Esophagus squamous epithelium (tissue), 5 donors: ENCODE measurements at regions not wholly inside any gene's neighbourhood (a gene's known extent, or its start where the extent isn't known, plus 50 kb on each side); places are given as distances from the start of the nearest gene placed in this dataset.

Experiments
- DNase-seq: peaks from one replicate; lab custom pipeline; 2025; lab: John Stamatoyannopoulos, UW
- H3K27ac ChIP-seq, 4 donors: fragments of 200-600 bp; sonication (generic); one replicate each; pipeline ENCODE4 v1.5.1; 2016 to 2019; ENCODE audit warnings: mild to moderate bottlenecking in 1 of 4
- H3K27me3 ChIP-seq, 4 donors: fragments of 200-600 bp; sonication (generic); 1 replicate in 3 of 4; 2 replicates in 1 of 4; pipeline versions ENCODE4 v1.5.1 to v1.6.0; 2017 to 2021; ENCODE audit warnings: antibody characterized with exemption in 1 of 4
- H3K36me3 ChIP-seq, 3 donors: fragments of 200-600 bp; sonication (generic); one replicate each; pipeline ENCODE4 v1.5.1; 2016 to 2019
- H3K4me1 ChIP-seq, 3 donors: fragments of 200-600 bp; sonication (generic); one replicate each; pipeline ENCODE4 v1.5.1; 2017 to 2019
- H3K4me3 ChIP-seq, 4 donors: fragments of 200-600 bp; sonication (generic); 1 replicate in 3 of 4; 2 replicates in 1 of 4; pipeline ENCODE4 v1.5.1; 2016 to 2019; ENCODE audit warnings: mild to moderate bottlenecking in 2 of 4, moderate library complexity in 1 of 4
- H3K9me3 ChIP-seq, 3 donors: fragments of 200-600 bp; sonication (generic); one replicate each; pipeline ENCODE4 v1.5.1; 2016 to 2019
- CTCF ChIP-seq, 6 experiments: fragments of 450-650 bp in 4 of 6; fragments of 200-600 bp in 2 of 6; sonication (generic) in 2 of 6; IDR thresholded peaks; one replicate each; pipeline ENCODE4 v1.5.1; 2016 to 2019; ENCODE audit warnings: antibody characterized with exemption in 6 of 6, mild to moderate bottlenecking in 4 of 6, moderate library complexity in 4 of 6
- POLR2A ChIP-seq, 4 donors: fragments of 450-650 bp; IDR thresholded peaks; one replicate each; pipeline ENCODE4 v1.6.1; 2017; ENCODE audit warnings: antibody characterized with exemption in 4 of 4, mild to moderate bottlenecking in 4 of 4, moderate library complexity in 3 of 4
- WGBS, 2 donors: methylation state at CpG; one replicate each; pipeline ENCODE4 v1.1.5; 2018; 5-methylcytosine and 5-hydroxymethylcytosine counted together
- intact Hi-C: fragments of 100-400 bp; cut with DNase I; formaldehyde crosslinking; loops from one replicate; pipeline ENCODE4 v1.15.0; 2022
- donor health status: DM: yes; HTN: yes; CAD: no.

- no peaks in the 10 kb centered on the region for H3K4me1 ChIP-seq
- intact Hi-C loops = no loop called here
- no peak for DNase-seq
- H3K4me3 ChIP-seq = no peak overlapping the region
- WGBS, 2 donors = 58 to 65% methylated on average over 2 of the region's 2 CpGs
- H3K36me3 ChIP-seq = no peaks in the 10 kb centered on the region
- H3K27me3 ChIP-seq = no peaks in the 10 kb centered on the region
- no peak overlapping the region for H3K27ac ChIP-seq
- no peaks in the 10 kb centered on the region for H3K9me3 ChIP-seq
- TF ChIP-seq CTCF (IDR thresholded peaks at IDR 0.05) = no peak
- TF ChIP-seq POLR2A (IDR thresholded peaks at IDR 0.05) = no peak
These were observed 1068.3 kb downstream of the KHDRBS2 start for GRCh38 chr6:61217714-61218113.

GRCh38 chr6:61210549-61210948 lies 1075.5 kb downstream of the KHDRBS2 start:
- TF ChIP-seq CTCF (IDR thresholded peaks at IDR 0.05) = no peak
- TF ChIP-seq POLR2A (IDR thresholded peaks at IDR 0.05) = no peak
- Histone ChIP-seq H3K9me3 (no peaks in the 10 kb centered on the region), H3K4me1 (no peaks in the 10 kb centered on the region), H3K4me3 (no peak overlapping the region), H3K27me3 (no peaks in the 10 kb centered on the region), H3K36me3 (no peaks in the 10 kb centered on the region), H3K27ac (no peak overlapping the region)
- intact Hi-C loops = no loop called here
- 32 to 38% methylated on average over 1 of the region's 1 CpG for whole genome bisulfite sequencing, 2 donors
- DNase-seq = no peak

- H3K9me3 ChIP-seq = peaks cover 0 to 48% (median 0%) of the 10 kb centered on the region in 3 donors
- TF ChIP-seq POLR2A (IDR thresholded peaks at IDR 0.05) (no peak), CTCF (IDR thresholded peaks at IDR 0.05) (no peak)
- WGBS, 2 donors = 73 to 85% methylated on average over 1 of the region's 1 CpG
- no peak for DNase-seq
- intact Hi-C loops = no loop called here
- H3K4me1 ChIP-seq = no peaks in the 10 kb centered on the region
- no peaks in the 10 kb centered on the region for H3K36me3 ChIP-seq
- H3K27ac ChIP-seq = no peak overlapping the region
- H3K4me3 ChIP-seq = no peak overlapping the region
- H3K27me3 ChIP-seq = no peaks in the 10 kb centered on the region
These were observed 1082.0 kb downstream of the KHDRBS2 start for GRCh38 chr6:61203966-61204496.

GRCh38 chr6:61200444-61200843 lies 1085.6 kb downstream of the KHDRBS2 start:
- intact Hi-C loops = no loop called here
- 69 to 88% methylated on average over 2 to 4 of the region's 4 CpGs for WGBS, 2 donors

GRCh38 chr6:61193771-61194170 lies 1092.3 kb downstream of the KHDRBS2 start:
- no peak for DNase-seq
- Histone ChIP-seq H3K36me3 (no peaks in the 10 kb centered on the region), H3K4me3 (no peak overlapping the region), H3K9me3 (peaks cover 0 to 14% (median 0%) of the 10 kb centered on the region in 3 donors), H3K27ac (no peak overlapping the region), H3K27me3 (no peaks in the 10 kb centered on the region), H3K4me1 (no peaks in the 10 kb centered on the region)
- TF ChIP-seq POLR2A (IDR thresholded peaks at IDR 0.05) (no peak), CTCF (IDR thresholded peaks at IDR 0.05) (no peak)
- intact Hi-C loops = no loop called here
- WGBS, 2 donors = 60 to 63% methylated on average over 1 to 2 of the region's 3 CpGs

More at GRCh38 chr6:61200444-61200843, 1085.6 kb downstream of the KHDRBS2 start:
- no peaks in the 10 kb centered on the region for H3K27me3 ChIP-seq
- no peak for DNase-seq
- no peaks in the 10 kb centered on the region for H3K4me1 ChIP-seq
- H3K9me3 ChIP-seq = peaks cover 0 to 58% (median 0%) of the 10 kb centered on the region in 3 donors
- TF ChIP-seq CTCF (IDR thresholded peaks at IDR 0.05) = no peak
- TF ChIP-seq POLR2A (IDR thresholded peaks at IDR 0.05) = no peak
- no peak overlapping the region for H3K4me3 ChIP-seq
- H3K36me3 ChIP-seq = no peaks in the 10 kb centered on the region
- H3K27ac ChIP-seq = no peak overlapping the region
